ENCODE measurements at regions not wholly inside any gene's neighbourhood (a gene's known extent, or its start where the extent isn't known, plus 50 kb on each side); places are given as distances from the start of the nearest gene placed in this dataset.

DNA sequence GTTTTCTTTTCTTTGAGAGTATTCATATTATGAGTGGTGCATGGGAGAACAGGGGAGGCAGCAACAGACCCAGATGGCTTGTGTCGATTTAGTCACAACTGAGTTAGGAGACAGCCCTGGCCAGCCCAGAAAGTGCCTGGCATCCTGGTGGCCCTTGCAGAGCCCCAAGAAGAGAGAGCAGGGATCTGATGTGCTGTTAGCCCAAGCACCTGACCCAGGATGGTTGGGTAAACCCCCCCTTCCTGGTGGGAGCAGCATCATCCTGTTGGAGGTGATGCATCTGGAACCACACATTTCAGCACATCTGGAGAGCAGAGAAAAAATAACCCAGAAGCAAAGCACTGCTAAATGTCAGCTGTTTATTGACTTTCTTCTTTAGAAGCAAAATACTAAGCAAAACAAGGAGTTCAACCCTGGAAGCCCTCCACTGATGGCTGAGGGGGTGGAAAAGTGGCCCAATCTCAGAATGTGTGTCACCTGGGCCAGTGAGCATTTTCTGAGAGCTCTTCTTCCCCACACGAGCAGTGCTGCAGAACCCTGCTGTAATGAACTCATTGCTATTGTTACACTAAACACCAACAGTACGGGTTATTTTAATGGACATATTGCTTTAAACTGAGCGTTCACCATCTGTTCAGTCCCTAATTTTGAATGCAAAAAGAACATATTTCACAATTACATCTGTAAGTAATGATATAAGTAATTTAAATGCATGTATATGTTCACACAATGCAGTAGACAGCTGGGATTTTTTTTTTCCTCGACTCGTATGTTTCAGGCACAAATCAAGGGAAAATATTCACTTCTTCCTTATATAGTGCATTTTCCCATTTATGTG is 100.6 kb upstream of the SMIM21 start:
- no peak for DNase-seq

DNA sequence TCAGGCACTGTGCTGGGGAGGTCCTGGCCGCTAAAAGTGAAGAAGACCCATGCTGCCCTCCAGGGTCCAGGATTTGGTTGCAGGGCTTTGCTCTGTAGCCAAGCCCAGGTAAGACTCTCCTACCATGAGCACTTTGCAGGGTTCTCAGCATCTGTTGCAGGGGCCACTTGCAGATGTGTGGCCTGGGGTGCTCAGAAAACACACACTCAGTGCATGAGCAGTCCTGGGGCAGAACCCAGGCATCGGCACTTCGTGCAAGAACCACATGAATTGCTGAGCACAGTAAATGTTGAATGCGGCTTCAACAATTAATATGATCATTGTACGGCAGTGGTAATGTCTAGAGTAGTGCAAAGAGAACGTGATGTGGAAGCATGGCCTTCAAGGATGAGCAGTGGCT is 98.5 kb upstream of the SMIM21 start:
- no peak for DNase-seq

DNA sequence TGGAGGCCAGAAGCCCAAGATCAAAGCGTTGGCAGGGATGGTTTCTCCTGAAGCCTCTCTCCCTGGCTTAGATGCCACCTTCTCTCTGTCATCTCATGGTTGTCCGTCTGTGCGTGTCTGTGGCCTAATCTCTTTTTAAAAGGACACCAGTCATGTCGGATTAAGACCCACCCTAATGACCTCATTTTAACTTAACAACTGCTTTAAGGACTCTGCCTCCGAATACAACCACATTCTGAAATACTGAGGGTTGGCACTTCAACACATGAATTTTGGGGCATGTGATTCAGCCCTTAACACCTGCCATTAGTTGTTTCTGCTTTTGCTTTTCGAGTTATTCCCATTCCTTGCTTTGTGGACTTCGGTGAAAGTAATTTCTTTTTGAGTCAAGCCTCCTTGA is 97.8 kb upstream of the SMIM21 start:
- no peak for DNase-seq

GRCh38 chr18:75524841-75525240 is 97.3 kb upstream of the SMIM21 start:
- no peak for DNase-seq

DNA sequence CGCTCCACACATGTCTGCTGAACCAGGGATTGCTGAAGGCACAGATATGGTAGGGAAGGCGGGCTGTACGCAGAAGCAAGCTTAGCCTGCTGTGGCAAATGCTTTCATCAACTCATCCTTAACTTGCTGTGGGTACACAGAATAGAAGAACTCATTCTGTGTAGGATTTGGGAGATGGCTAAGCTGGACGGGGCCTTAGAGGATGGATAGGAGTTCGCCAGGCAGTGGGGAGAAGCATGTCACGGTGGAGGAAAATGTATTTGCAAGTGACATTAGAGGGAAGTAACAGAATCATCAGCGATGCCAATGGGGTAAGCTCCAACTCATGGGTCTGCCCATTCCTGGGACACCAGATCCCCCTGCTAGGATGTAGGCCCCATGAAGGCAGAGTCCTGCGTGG is 96.7 kb upstream of the SMIM21 start:
- DNase-seq = no peak

DNA sequence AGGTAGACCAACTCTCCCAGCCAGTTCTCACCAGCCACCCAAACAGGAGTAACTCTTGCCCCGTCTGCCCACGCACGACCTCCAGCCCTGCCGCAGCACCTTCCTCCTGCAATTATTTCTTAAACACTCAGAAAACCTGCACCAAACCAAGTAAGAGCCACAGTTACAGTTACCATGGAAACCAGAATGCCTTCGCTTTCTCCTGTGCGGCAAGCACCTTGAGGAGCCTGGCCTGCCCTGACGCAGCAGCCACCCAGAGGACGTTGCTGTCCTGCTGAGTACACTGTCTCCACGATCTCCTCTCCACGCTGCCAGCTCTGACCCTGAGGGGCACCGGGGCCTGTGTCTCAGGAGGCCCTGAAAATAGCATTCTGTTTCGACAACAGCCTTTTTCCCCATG is 94.3 kb upstream of the SMIM21 start:
- no peak for DNase-seq

GRCh38 chr18:75518007-75518406 is 90.5 kb upstream of the SMIM21 start:
- no peak for DNase-seq

GRCh38 chr18:75517286-75517685 is 89.8 kb upstream of the SMIM21 start:
- DNase-seq = no peak

GRCh38 chr18:75507636-75508035 is 80.1 kb upstream of the SMIM21 start:
- no peak for DNase-seq

DNA sequence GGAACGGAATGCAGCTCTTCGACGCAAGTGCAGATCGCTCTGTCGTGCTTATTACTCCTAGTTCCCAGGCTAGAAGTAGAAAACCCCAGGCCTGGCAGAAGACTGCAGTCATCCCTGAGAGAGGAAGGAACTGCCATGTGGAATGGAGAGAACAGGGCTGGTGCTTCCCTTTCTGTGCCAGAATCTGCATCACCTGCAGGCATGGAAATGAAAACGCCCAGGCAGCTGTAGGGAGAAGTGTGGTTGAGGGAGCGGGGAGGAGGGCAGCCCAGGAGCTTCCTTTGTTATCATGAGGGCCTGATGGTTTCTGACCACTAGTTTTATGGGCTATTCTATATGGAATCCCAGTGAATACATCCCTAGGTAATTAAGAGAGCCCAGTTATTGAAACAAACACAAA is 79.4 kb upstream of the SMIM21 start:
- DNase-seq = no peak

DNA sequence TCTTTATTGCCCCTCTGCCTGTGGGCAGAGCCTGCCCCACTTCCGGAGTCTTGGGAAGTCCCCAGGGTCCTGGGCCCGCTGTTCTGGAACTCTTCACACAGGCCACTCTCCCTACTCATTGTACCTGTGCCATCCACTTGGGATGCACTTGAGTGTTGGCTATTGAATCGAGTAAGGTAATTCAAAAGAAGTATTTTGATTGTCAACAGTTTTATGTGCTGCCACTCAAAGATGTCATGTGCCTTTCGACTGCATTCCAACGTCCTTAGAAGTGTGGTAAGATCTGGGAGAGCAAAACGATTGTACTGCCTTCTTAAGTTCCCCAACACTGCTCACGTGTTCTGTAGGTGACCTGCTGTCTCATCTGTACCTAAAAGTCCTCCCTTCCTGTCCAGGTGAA is 77.0 kb upstream of the SMIM21 start:
- DNase-seq = no peak

GRCh38 chr18:75503615-75504014 is 76.1 kb upstream of the SMIM21 start:
- no peak for DNase-seq

GRCh38 chr18:75502286-75502685 is 74.8 kb upstream of the SMIM21 start:
- no peak for DNase-seq

- DNase-seq = no peak
These were observed 73.0 kb upstream of the SMIM21 start for GRCh38 chr18:75500545-75500944.

DNA sequence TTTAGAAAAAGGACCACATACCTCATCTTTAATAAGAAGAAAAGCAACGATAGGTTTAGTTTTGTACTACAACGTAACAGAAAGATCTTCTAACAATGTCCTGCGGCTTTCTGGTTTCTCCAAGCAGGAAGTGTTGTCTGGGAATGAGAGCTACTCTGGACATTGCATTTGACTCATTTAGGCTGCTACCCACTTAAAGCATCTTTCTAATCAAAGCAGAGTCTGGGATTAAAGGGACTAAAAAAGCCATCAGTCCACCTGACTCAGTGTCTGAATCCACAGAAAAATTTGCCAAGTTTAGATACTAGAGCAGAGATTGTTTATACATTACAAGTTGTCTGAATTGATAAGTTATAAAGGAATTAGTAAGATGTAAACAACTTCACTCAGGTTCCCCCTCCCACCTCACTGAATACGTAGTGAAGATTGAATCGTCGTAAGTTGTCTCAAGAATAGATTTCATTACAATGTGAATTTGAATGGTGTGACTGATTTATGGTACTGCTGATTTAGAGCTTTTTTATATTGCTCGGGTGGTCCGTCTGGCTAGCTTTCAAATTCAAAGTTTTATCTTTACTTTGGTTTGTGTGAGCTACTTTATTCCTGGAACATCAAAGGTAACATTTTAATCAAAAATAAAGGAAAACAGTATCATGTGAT is 70.2 kb upstream of the SMIM21 start:
- no peak for DNase-seq

DNA sequence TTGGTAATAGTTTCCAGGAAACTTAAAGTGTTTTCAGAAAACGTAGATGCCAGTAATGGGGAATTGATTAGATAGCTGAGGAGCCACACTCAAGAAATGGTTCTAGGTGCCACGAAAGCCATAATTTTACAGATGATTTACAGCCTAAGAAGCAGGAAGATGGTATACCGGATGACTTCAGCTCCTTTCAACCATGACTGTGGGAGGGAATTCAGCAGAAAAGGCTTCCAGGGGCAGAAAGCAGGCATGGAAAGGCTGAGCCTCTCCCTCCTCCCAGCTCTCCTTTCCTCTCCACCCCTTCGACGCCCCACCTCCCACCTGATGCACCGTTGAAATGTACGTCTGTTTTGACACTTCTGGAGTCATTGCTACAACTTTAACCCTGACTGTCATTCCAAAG is 68.6 kb upstream of the SMIM21 start:
- no peak for DNase-seq

GRCh38 chr18:75492852-75493251 is 65.3 kb upstream of the SMIM21 start:
- DNase-seq = no peak

- DNase-seq = no peak
These were observed 63.9 kb upstream of the SMIM21 start for GRCh38 chr18:75491361-75491760.

GRCh38 chr18:75489493-75490190 is 62.1 kb upstream of the SMIM21 start:
- DNase-seq = no peak

DNA sequence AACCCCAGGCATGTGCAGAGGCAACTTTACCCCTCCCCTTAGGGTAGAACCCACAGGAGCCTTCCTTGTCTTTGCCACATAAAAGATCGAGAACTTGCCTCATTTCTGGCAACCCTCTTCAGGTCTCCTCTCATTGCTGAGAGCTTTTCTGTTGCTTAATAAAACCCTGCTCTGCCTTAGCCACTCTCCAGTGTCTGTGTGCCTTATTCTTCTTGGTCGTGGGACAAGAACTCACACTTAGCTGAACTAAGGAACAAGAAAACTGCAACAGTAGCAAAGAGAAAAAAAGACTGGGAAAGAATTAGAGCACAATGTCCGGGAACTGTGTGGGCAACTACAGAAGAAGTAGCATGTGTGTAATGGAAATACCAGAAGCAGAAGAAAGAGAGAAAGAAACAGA is 56.2 kb upstream of the SMIM21 start:
- no peak for DNase-seq

- no peak for DNase-seq
These were observed 55.4 kb upstream of the SMIM21 start for GRCh38 chr18:75482880-75483279.

- DNase-seq = no peak
These were observed 53.0 kb upstream of the SMIM21 start for GRCh38 chr18:75480487-75480886.

- no peak for DNase-seq
These were observed 51.7 kb upstream of the SMIM21 start for GRCh38 chr18:75478996-75479880.
